MM.1S (cell line): ENCODE measurements at regions not wholly inside any gene's neighbourhood (a gene's known extent, or its start where the extent isn't known, plus 50 kb on each side); places are given as distances from the start of the nearest gene placed in this dataset.

Source experiments
- CTCF ChIP-seq: fragments of 300-600 bp; sonication (generic); IDR thresholded peaks from 2 replicates; pipeline ENCODE4 v1.5.1; 2016; ENCODE audit warnings: antibody characterized with exemption, low read length, mixed read lengths
- EZH2phosphoT487 ChIP-seq: fragments of 300-600 bp; sonication (generic); IDR thresholded peaks from 2 replicates; pipeline ENCODE4 v1.6.1; 2018; ENCODE audit warnings: antibody characterized with exemption, low read length

GRCh38 chr13:84211048-84211447 lies 328.8 kb upstream of the SLITRK1 start:
- TF ChIP-seq CTCF (no peak), EZH2phosphoT487 (no peak)
